ENCODE measurements at regions not wholly inside any gene's neighbourhood (a gene's known extent, or its start where the extent isn't known, plus 50 kb on each side); places are given as distances from the start of the nearest gene placed in this dataset.

DNA sequence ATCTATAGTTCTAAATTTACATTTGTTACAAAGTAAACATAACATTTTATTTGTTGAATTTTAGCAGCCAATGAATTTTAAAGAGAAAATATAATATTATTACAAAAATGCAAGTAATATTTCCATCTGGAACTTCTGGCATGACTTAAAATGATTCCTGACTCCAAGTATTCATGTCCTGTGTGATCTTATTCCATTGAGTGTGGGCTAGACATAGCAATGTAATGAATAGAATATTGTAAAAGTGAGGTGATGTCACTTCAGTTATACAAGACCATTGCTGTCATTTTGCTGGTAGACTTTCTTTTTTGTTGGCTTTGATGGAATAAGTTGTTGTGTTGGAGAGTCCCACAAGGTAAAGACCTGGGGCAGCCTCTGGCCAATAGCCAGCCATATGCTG, 912.2 kb upstream of the PIK3C3 start:
- DNase-seq (ENCODE audit: low read depth) = no peak

DNA sequence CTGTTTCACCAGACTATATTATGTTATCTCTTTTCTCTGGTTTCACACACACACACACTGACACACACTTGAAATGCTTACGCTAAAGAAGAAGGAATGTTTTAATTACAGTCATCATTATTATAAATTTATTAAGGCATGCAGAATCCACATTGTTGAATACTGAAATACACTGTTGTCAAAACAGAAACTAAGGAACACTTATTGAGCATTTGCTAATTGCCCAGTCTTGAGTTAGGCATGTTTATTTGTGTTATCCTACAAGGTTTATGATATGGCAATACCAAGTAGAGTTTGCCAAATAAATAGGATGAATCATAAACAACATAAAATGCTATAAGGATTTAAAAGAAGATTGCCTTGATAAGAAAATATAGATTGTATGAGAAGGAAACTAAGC, 917.0 kb upstream of the PIK3C3 start:
- peak; percentile 47 for DNase-seq (ENCODE audit: low read depth)

GRCh38 chr18:41036346-41036745, 918.7 kb upstream of the PIK3C3 start:
- no peak for DNase-seq (ENCODE audit: low read depth)

DNA sequence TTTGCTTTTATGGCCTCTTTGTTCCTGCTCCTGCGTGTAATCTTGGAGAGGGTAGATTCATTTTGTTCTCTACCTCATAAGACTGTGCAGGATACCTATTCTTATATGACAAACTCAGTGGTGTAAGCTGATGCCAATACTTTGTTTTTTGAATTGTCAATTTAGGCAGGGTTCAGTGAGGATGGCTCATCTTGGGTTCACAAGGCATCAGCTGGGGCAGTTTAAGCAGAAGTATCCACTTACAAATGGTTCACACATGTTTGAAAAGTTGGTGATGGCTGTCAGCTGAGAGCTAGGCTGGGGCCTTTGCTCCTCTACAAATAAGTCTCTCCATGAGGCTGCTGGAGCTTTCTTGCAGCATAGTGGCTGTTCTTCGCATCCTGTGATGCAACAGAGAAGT, 920.6 kb upstream of the PIK3C3 start:
- no peak for DNase-seq (ENCODE audit: low read depth)

- DNase-seq (ENCODE audit: low read depth) = no peak
These were observed 929.4 kb upstream of the PIK3C3 start for GRCh38 chr18:41025666-41026065.

DNA sequence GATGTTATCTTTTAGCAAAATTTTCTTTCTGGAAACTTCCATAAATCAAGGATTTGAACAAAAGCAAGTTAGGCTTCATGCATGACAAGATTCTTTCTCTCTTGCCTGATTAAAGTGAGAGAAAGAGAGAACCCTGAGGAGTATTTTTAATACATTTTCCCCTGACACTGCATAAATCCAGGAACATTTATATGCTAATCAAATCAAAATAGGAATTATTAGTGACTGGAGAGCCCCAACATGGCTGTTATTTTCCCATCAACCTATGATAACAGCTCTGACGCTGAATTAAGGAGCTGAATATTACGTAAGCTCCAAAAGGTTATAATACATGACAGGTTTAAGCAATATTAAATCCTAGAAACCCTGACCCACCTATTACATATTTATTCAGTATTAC, 930.2 kb upstream of the PIK3C3 start:
- no peak for DNase-seq (ENCODE audit: low read depth)

GRCh38 chr18:41022484-41022883, 932.5 kb upstream of the PIK3C3 start:
- DNase-seq (ENCODE audit: low read depth) = peak; percentile 8

DNA sequence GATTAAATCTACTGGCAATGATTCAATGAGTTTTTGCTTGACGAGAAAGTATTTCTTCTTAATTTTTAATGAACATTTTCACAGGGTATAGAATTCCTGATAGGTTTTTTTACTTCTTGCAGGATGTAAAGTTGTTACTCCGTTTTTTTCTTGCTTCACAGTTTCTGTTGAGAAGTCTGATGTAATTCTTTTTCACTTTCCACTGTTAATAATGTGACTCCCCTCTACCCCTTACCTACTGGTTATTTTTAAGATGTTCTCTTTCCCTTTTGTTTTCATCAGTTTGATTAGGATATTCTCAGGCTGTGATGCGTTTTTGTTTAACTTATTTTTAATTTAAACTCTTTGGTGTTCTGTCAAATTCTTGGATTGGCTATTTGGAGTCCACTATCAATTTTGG, 933.9 kb upstream of the PIK3C3 start:
- DNase-seq (ENCODE audit: low read depth) = no peak

GRCh38 chr18:41012194-41012593, 942.8 kb upstream of the PIK3C3 start:
- no peak for DNase-seq (ENCODE audit: low read depth)

GRCh38 chr18:41009926-41010325, 945.1 kb upstream of the PIK3C3 start:
- DNase-seq (ENCODE audit: low read depth) = no peak

DNA sequence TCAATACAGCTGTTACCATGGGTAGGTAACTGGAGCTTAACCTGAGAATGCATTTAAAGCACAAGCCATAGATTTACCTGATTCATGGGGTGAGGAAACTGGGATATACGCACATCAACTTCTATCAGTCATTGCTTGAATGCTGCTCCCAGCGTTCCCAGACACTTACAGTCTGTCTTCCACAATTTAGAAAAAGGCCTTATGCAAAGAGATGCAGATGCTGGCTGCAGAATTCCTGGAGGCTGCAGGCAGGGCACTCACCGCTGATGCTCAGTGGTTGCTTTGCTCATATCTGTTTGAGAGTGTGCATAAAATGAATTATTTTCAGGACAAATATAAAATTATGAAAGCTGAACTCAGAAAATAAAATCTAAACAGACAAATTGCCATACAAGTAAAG, 950.7 kb upstream of the PIK3C3 start:
- DNase-seq (ENCODE audit: low read depth) = no peak

DNA sequence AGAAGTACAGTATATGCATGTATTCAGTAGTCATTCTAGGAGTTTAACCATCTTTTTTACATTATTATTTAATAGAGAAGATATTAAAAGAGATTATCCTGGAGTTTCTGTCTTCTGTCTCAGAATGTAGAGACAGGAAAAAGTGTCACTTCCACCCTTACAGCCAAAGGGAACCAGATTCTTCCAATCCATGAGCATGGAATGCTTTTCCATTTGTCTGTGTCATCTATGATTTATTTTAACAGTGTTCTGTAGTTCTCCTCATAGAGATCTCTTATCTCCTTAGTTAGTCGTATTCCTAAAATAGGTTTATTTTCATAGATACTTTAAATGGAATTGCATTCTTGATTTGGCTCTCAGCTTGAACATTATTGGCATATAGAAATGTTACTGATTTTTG, 959.5 kb upstream of the PIK3C3 start:
- DNase-seq (ENCODE audit: low read depth) = no peak

GRCh38 chr18:40993363-40993762, 961.7 kb upstream of the PIK3C3 start:
- DNase-seq (ENCODE audit: low read depth) = no peak

GRCh38 chr18:40987581-40987980, 967.5 kb upstream of the PIK3C3 start:
- DNase-seq (ENCODE audit: low read depth) = no peak

DNA sequence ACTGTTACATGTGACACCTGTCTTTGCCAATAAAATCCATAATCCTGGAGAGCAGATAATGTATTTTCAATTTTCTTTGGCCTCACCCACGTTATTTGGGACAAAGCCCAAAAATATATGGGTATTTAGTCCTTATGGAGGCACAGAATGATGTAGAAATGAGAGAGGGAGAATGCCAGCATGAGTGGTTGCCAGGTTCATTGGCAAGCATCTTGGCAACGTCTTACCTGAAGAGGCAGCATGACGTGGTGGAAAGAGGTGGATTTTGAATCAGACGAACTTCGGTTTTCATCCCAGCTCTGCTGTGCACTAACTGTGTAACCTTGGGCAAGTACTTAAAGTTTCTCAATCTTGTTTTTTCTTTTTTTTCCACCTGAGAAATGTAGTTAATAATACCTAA, 969.6 kb upstream of the PIK3C3 start:
- DNase-seq (ENCODE audit: low read depth) = no peak

DNA sequence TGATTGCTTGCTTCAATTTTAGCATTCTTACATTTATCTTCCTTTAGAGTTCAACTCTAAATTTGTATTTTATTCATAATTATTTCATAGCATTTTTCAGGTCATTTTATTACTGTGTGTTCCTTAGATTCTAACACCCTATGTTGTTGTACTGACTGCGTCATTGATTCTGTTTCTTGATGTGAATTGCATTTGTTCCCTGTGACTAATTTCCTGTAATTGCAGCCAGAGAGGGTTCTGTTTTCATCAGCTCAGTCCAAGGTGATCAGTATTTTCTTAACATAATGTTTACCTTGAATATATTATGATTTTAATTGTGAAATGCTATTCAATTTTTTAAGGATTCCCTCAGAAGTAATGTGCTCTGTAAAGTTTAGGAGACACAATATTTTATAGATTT, 970.2 kb upstream of the PIK3C3 start:
- DNase-seq (ENCODE audit: low read depth) = no peak

GRCh38 chr18:40983835-40984234, 971.2 kb upstream of the PIK3C3 start:
- DNase-seq (ENCODE audit: low read depth) = no peak

DNA sequence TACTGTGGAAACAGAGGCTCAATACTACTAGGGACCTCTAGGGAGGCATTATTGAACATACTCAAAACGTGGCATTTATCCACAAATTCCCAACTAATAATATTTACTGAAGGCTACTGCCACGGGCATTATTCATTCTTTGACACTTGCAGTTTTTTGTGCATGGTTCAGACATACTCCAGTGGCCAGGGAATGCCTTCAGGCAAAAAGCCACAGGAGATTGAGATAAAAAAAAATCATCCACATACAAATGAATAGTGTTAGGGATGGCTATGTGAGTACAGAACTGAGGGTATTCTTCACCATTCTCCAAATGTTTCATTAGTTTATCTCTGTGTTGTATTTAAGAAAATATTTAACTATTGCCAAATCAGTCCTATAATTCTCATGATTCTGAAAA, 974.9 kb upstream of the PIK3C3 start:
- DNase-seq (ENCODE audit: low read depth) = no peak

DNA sequence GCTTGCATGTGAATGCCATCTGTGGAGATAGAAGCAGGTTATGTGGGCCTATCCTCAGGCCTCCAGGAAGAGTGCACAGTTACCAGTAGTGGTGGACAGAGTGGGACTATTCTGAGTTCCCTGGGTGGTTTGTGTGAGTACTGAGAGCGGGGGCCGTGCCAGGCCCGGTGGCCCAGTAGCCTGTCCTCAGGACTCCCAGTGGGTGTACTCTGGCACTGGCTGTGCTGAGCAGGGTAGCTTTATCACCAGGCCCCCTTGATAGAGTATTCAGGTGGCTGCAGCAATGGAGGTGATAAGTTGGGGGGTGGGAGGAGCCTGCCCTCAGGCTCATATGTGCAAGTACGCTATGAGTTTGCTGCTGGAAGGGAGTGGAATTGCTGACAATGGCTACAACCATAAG, 979.0 kb upstream of the PIK3C3 start:
- no peak for DNase-seq (ENCODE audit: low read depth)

- no peak for DNase-seq (ENCODE audit: low read depth)
These were observed 980.6 kb upstream of the PIK3C3 start for GRCh38 chr18:40974448-40974847.

DNA sequence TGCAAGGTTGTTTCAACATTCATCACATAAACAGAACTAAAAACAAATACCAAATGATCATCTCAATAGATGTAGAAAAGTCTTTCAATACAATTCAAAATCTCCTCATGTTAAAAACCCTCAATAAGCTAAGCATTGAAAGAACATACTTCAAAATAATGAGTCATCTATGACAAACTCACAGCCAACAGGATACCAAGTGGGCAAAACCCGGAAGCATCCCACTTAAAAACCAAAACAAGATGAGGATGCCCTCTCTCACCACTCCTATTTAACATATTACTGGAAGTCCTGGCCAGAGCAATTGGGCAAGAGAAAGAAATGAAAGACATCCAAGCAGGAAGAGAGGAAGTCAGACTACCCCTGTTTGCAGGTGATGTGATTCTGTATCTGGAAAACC, 992.2 kb upstream of the PIK3C3 start:
- DNase-seq (ENCODE audit: low read depth) = peak; percentile 7

DNA sequence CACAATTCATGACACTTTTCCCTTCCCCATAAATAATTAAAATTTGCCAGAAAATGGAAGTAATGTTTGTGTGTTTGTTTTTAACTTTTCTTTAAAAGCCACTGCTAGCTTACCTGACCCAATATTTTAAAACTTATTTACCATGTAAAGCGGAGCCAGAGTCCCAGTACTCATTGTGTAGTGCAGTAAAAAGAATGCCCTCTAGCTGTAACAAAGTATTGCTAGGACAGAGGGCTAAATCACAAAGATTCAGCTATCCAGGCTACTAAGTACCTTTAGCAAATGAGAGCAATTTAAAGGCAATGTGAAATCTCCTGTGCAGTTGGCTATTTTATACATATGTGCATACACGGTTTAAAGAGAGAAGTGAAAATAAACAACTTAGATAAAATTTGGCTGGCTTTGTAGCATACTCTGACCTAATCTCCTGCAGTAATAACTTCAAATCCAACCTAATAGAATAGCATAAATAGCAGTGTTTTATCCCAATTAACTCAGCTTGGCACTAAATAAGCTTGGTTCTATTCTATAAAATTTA, 997.4 kb upstream of the PIK3C3 start:
- no peak for DNase-seq (ENCODE audit: low read depth)

DNA sequence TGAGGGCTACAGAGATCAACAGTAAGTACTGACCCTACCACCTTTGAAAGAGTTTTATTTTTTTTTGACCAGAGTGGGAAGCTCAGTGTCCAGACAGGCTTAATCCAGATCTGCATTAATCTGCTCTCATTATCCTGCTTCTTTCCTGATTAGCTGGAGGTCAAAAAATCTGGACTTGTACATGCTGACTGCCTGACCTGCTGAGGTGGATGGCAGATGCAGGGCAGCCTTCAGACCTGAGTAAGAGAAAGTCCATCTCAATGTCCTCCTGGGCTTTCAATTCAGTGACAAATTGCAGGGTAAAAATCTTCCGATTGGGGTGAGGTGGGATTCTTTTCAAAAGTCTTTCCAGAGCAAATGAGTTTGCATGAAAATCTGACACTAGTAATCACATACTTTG, 998.8 kb upstream of the PIK3C3 start:
- no peak for DNase-seq (ENCODE audit: low read depth)

GRCh38 chr18:40955351-40955750, 999.7 kb upstream of the PIK3C3 start:
- no peak for DNase-seq (ENCODE audit: low read depth)

Data from EH (cell line).